Endothelial cell of umbilical vein (primary cell): ENCODE measurements at regions not wholly inside any gene's neighbourhood (a gene's known extent, or its start where the extent isn't known, plus 50 kb on each side); places are given as distances from the start of the nearest gene placed in this dataset.

ENCODE experiments used
- CTCF ChIP-seq, 2 donors: IDR thresholded peaks; 1 replicate in 1 of 2; 2 replicates in 1 of 2; pipeline ENCODE4 v1.5.1; 2011; ENCODE audit warnings: low read length in 2 of 2, mild to moderate bottlenecking in 2 of 2, moderate library complexity in 2 of 2, control low read depth in 1 of 2, inconsistent platforms in 1 of 2, low read depth in 1 of 2; ENCODE audit not compliant: insufficient read depth in 1 of 2; ENCODE audit errors: extremely low read depth in 1 of 2
- EZH2 ChIP-seq: IDR thresholded peaks from 2 replicates; pipeline ENCODE4 v1.6.1; 2012; ENCODE audit warnings: borderline replicate concordance, low read depth, mild to moderate bottlenecking, moderate library complexity, low read length, inconsistent platforms; ENCODE audit not compliant: severe bottlenecking
- FOS ChIP-seq: IDR thresholded peaks from 2 replicates; pipeline ENCODE4 v1.6.1; 2011; ENCODE audit warnings: mild to moderate bottlenecking, low read length, moderate library complexity, borderline replicate concordance; ENCODE audit not compliant: insufficient read depth
- JUN ChIP-seq: IDR thresholded peaks from 2 replicates; pipeline ENCODE4 v1.6.1; 2011; ENCODE audit warnings: borderline replicate concordance, low read depth; ENCODE audit not compliant: insufficient read length, insufficient read depth
- MAX ChIP-seq: IDR thresholded peaks from 2 replicates; pipeline ENCODE4 v1.6.1; 2011; ENCODE audit not compliant: insufficient read depth, insufficient read length
- POLR2A ChIP-seq: IDR thresholded peaks from 2 replicates; pipeline ENCODE4 v1.6.1; 2012; ENCODE audit warnings: low read depth, mild to moderate bottlenecking, control low read depth, low read length
- POLR2AphosphoS5 ChIP-seq: IDR thresholded peaks from 2 replicates; pipeline ENCODE4 v1.6.1; 2012; ENCODE audit warnings: low read depth, mild to moderate bottlenecking, control low read depth, low read length, moderate library complexity; ENCODE audit not compliant: insufficient read depth

DNA sequence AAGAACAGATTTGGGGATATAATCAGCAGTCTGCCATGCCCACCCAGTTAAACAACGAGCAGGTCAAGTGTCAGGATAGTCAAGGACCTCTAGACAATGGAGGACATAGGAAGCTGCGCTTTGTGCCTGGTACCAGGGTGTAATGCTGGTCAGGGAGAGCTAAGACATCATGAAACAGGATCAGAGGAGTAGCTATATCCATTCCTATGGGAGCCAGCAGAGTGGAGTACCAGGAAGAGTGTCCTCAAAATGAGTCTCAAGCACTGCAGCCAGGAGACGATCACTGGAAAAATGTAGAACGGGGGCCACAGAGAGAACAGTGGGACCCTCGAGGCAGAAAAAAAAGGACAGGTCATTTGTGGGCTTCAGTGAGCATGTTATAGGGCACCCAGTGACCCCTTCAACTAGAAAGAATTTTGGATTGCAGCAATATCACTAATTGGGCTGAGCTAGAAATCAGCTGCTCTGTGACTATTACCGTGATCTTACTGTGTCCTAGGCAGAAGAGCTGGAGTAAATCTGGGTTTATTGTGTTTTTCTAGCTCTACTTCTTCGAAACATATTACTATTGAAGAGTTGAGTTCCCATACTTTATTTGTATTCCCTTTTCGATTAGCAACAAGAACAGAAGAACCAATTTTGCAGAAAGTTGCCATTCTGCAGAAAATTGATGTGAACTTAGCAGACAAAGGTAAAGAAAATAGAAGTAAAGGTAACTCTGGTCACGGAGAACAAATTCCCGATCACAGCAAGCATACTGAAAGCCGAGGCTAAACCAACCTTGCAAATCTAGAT, 319.6 kb downstream of the AHR start:
- TF ChIP-seq CTCF (IDR thresholded peaks at IDR 0.05; ENCODE audit: extremely low read depth in 1 of 2, insufficient read depth in 1 of 2, low read depth in 1 of 2, low read length in 2 of 2) (no peak), POLR2AphosphoS5 (no peak), JUN (no peak), MAX (no peak), EZH2 (no peak), POLR2A (no peak), FOS (no peak)
